Neural progenitor cell (in vitro differentiated cells): ENCODE measurements at regions not wholly inside any gene's neighbourhood (a gene's known extent, or its start where the extent isn't known, plus 50 kb on each side); places are given as distances from the start of the nearest gene placed in this dataset.

Experiments
- DNase-seq: peaks from one replicate; pipeline ENCODE4 v3.0.0-alpha.2; 2016; ENCODE audit warnings: low spot score
- H2AFZ ChIP-seq: fragments of 200-600 bp; sonication (generic); replicated peaks from 2 replicates; pipeline ENCODE4 v1.6.1; 2016; ENCODE audit warnings: antibody characterized with exemption
- H3F3A ChIP-seq: fragments of 200-600 bp; sonication (generic); 2 replicates; pipeline ENCODE4 v1.6.1; 2016; ENCODE audit warnings: antibody characterized with exemption, low read depth
- H3K27ac ChIP-seq: fragments of 200-600 bp; sonication (generic); 2 replicates; pipeline ENCODE4 v1.5.1; 2016; ENCODE audit warnings: mild to moderate bottlenecking
- H3K27me3 ChIP-seq: fragments of 200-600 bp; sonication (generic); 2 replicates; pipeline ENCODE4 v1.6.1; 2016; ENCODE audit warnings: mild to moderate bottlenecking, moderate library complexity
- H3K36me3 ChIP-seq: fragments of 200-600 bp; sonication (generic); 2 replicates; pipeline ENCODE4 v1.5.1; 2016
- H3K4me1 ChIP-seq: fragments of 200-600 bp; sonication (generic); 2 replicates; pipeline ENCODE4 v1.6.1; 2016; ENCODE audit warnings: mixed run types
- H3K4me2 ChIP-seq: fragments of 200-600 bp; sonication (generic); 2 replicates; pipeline ENCODE4 v1.6.1; 2016
- H3K4me3 ChIP-seq: fragments of 200-600 bp; sonication (generic); 2 replicates; pipeline ENCODE4 v1.5.1; 2016
- H3K79me2 ChIP-seq: fragments of 200-600 bp; sonication (generic); 2 replicates; pipeline ENCODE4 v1.6.1; 2016; ENCODE audit warnings: low read depth
- H3K9ac ChIP-seq: fragments of 200-600 bp; sonication (generic); 2 replicates; pipeline ENCODE4 v1.6.1; 2016
- H3K9me3 ChIP-seq: fragments of 200-600 bp; sonication (generic); 2 replicates; pipeline ENCODE4 v1.5.1; 2016; ENCODE audit warnings: low read depth
- H4K20me1 ChIP-seq: fragments of 200-600 bp; sonication (generic); 2 replicates; pipeline ENCODE4 v1.6.1; 2016; ENCODE audit warnings: low read depth
- H3K27ac Mint-ChIP-seq: 3 replicates; pipeline ENCODE4 v1.8.0; 2021; ENCODE audit warnings: mixed read lengths
- H3K27me3 Mint-ChIP-seq: 2 replicates; pipeline ENCODE4 v1.8.0; 2022; ENCODE audit warnings: low read depth, mild to moderate bottlenecking, inconsistent platforms, moderate library complexity, mixed read lengths; ENCODE audit not compliant: insufficient read depth
- H3K36me3 Mint-ChIP-seq: 3 replicates; pipeline ENCODE4 v1.8.0; 2021; ENCODE audit warnings: mixed read lengths
- H3K4me1 Mint-ChIP-seq: 3 replicates; pipeline ENCODE4 v1.8.0; 2021; ENCODE audit warnings: mixed read lengths
- H3K4me3 Mint-ChIP-seq: 3 replicates; pipeline ENCODE4 v1.8.0; 2021; ENCODE audit warnings: mild to moderate bottlenecking, moderate library complexity, mixed read lengths
- H3K9me3 Mint-ChIP-seq: 3 replicates; pipeline ENCODE4 v1.8.0; 2020; ENCODE audit warnings: mixed read lengths
- CTCF ChIP-seq: fragments of 200-600 bp; sonication (generic); IDR thresholded peaks from 2 replicates; pipeline ENCODE4 v1.5.1; 2017; ENCODE audit warnings: antibody characterized with exemption, mild to moderate bottlenecking
- EZH2 ChIP-seq: fragments of 200-600 bp; sonication (generic); IDR thresholded peaks from 2 replicates; pipeline ENCODE4 v1.6.1; 2017; ENCODE audit warnings: antibody characterized with exemption, mild to moderate bottlenecking, moderate library complexity
- EZH2phosphoT487 ChIP-seq: fragments of 200-600 bp; sonication (generic); IDR thresholded peaks from 2 replicates; pipeline ENCODE4 v1.6.1; 2017; ENCODE audit warnings: antibody characterized with exemption

GRCh38 chr15:39497759-39498565, 82.9 kb upstream of the THBS1 start:
- H3K4me1 Mint-ChIP-seq = no peaks in the 10 kb centered on the region
- no peak overlapping the region for H3K4me3 Mint-ChIP-seq
- H3K9me3 Mint-ChIP-seq = no peaks in the 10 kb centered on the region
- H3K9me3 ChIP-seq = no peaks in the 10 kb centered on the region
- H3K9ac ChIP-seq = no peak overlapping the region
- peaks cover 2% of the 10 kb centered on the region for H3K27me3 Mint-ChIP-seq
- no peak overlapping the region for H3K27ac Mint-ChIP-seq
- no peak for DNase-seq
- no peak overlapping the region for H3K4me3 ChIP-seq
- no peaks in the 10 kb centered on the region for H3K36me3 Mint-ChIP-seq
- H3K27me3 ChIP-seq = no peaks in the 10 kb centered on the region
- H3K79me2 ChIP-seq = no peaks in the 10 kb centered on the region
- H3K36me3 ChIP-seq = no peaks in the 10 kb centered on the region
- TF ChIP-seq EZH2phosphoT487 = no peak
- TF ChIP-seq CTCF = no peak
- TF ChIP-seq EZH2 = no peak
- H3K4me2 ChIP-seq = no peak overlapping the region
- H3K4me1 ChIP-seq = no peaks in the 10 kb centered on the region
- no peaks in the 10 kb centered on the region for H4K20me1 ChIP-seq
- H3F3A ChIP-seq = no peaks in the 10 kb centered on the region
- H3K27ac ChIP-seq = no peak overlapping the region
- H2AFZ ChIP-seq = no peak overlapping the region

- Histone ChIP-seq H3K4me2 (no peak overlapping the region), H4K20me1 (no peaks in the 10 kb centered on the region), H2AFZ (no peak overlapping the region), H3K4me1 (no peaks in the 10 kb centered on the region), H3F3A (no peaks in the 10 kb centered on the region), H3K79me2 (no peaks in the 10 kb centered on the region), H3K27me3 (no peaks in the 10 kb centered on the region), H3K36me3 (no peaks in the 10 kb centered on the region), H3K9me3 (no peaks in the 10 kb centered on the region), H3K4me3 (no peak overlapping the region), H3K9ac (no peak overlapping the region), H3K27ac (no peak overlapping the region)
- Mint-ChIP-seq H3K27me3 (peaks cover 2% of the 10 kb centered on the region), H3K4me1 (no peaks in the 10 kb centered on the region), H3K27ac (no peak overlapping the region), H3K4me3 (no peak overlapping the region), H3K36me3 (no peaks in the 10 kb centered on the region), H3K9me3 (no peaks in the 10 kb centered on the region)
- no peak for DNase-seq
- TF ChIP-seq CTCF = no peak
- no peak for TF ChIP-seq EZH2phosphoT487
- TF ChIP-seq EZH2 = no peak
Measured at GRCh38 chr15:39498629-39499028, 82.2 kb upstream of the THBS1 start.

- Mint-ChIP-seq H3K27ac (no peak overlapping the region), H3K4me3 (no peak overlapping the region), H3K27me3 (peaks cover 2% of the 10 kb centered on the region), H3K9me3 (no peaks in the 10 kb centered on the region), H3K4me1 (no peaks in the 10 kb centered on the region), H3K36me3 (no peaks in the 10 kb centered on the region)
- H3K36me3 ChIP-seq = no peaks in the 10 kb centered on the region
- no peak overlapping the region for H3K27ac ChIP-seq
- H3F3A ChIP-seq = no peaks in the 10 kb centered on the region
- no peaks in the 10 kb centered on the region for H3K27me3 ChIP-seq
- H3K9me3 ChIP-seq = no peaks in the 10 kb centered on the region
- H3K4me1 ChIP-seq = no peaks in the 10 kb centered on the region
- no peak overlapping the region for H3K4me3 ChIP-seq
- no peak for TF ChIP-seq EZH2
- TF ChIP-seq EZH2phosphoT487 = no peak
- TF ChIP-seq CTCF = no peak
- DNase-seq = no peak
- H3K79me2 ChIP-seq = no peaks in the 10 kb centered on the region
- H4K20me1 ChIP-seq = no peaks in the 10 kb centered on the region
- H2AFZ ChIP-seq = no peak overlapping the region
- H3K9ac ChIP-seq = no peak overlapping the region
- no peak overlapping the region for H3K4me2 ChIP-seq
Measured at GRCh38 chr15:39499042-39499441, 81.8 kb upstream of the THBS1 start.
